Transverse colon (tissue), 4 donors: ENCODE measurements at regions not wholly inside any gene's neighbourhood (a gene's known extent, or its start where the extent isn't known, plus 50 kb on each side); places are given as distances from the start of the nearest gene placed in this dataset.
A peak's percentile ranks its signal among the peaks of the same experiment; 100 is the strongest.

Source experiments
- DNase-seq: peaks from one replicate; pipeline ENCODE4 v3.0.0-alpha.2; 2019
- H3K27ac ChIP-seq, 4 donors: fragments of 200-600 bp; sonication (generic); 2 replicates each; pipeline ENCODE4 v1.5.1; 2016 to 2018; ENCODE audit warnings: inconsistent platforms in 4 of 4
- H3K27me3 ChIP-seq: fragments of 200-600 bp; sonication (generic); 2 replicates; pipeline ENCODE4 v1.5.1; 2017; ENCODE audit warnings: inconsistent platforms
- H3K36me3 ChIP-seq, 4 donors: fragments of 200-600 bp; sonication (generic); 2 replicates each; pipeline ENCODE4 v1.5.1; 2017 to 2019; ENCODE audit warnings: inconsistent platforms in 4 of 4
- H3K4me1 ChIP-seq, 4 donors: fragments of 200-600 bp; sonication (generic); 2 replicates each; pipeline ENCODE4 v1.5.1; 2017 to 2020; ENCODE audit warnings: inconsistent platforms in 4 of 4
- H3K4me3 ChIP-seq, 4 donors: fragments of 200-600 bp; sonication (generic); 1 replicate in 1 of 4; 2 replicates in 3 of 4; pipeline versions ENCODE4 v1.5.1 to v1.6.1; 2017 to 2019; ENCODE audit warnings: inconsistent platforms in 4 of 4
- H3K9me3 ChIP-seq, 2 donors: fragments of 200-600 bp; sonication (generic); 2 replicates each; pipeline ENCODE4 v1.5.1; 2017 to 2019; ENCODE audit warnings: inconsistent platforms in 2 of 2
- CTCF ChIP-seq, 5 experiments: fragments of 200-600 bp in 3 of 5; fragments of 450-650 bp in 2 of 5; sonication (generic) in 3 of 5; IDR thresholded peaks; 1 replicate in 2 of 5; 2 replicates in 3 of 5; pipeline ENCODE4 v1.5.1; 2016 to 2017; ENCODE audit warnings: antibody characterized with exemption in 5 of 5, inconsistent platforms in 3 of 5, mild to moderate bottlenecking in 2 of 5, moderate library complexity in 1 of 5
- EP300 ChIP-seq: sonication (generic); formaldehyde crosslinking; IDR thresholded peaks from one replicate; pipeline ENCODE4 v1.6.1; 2017; ENCODE audit warnings: antibody characterized with exemption, low read depth
- POLR2A ChIP-seq: fragments of 450-650 bp; IDR thresholded peaks from one replicate; pipeline ENCODE4 v1.6.1; 2016; ENCODE audit warnings: antibody characterized with exemption, mild to moderate bottlenecking, moderate library complexity
- POLR2AphosphoS5 ChIP-seq, 3 donors: sonication (generic); formaldehyde crosslinking; IDR thresholded peaks; one replicate each; pipeline ENCODE4 v1.6.1; 2016; ENCODE audit warnings: antibody characterized with exemption in 3 of 3
- WGBS, 2 donors: methylation state at CpG; one replicate each; pipeline ENCODE4 v1.1.5; 2018; ENCODE audit warnings: low coverage in 1 of 2; 5-methylcytosine and 5-hydroxymethylcytosine counted together
- in situ Hi-C, 4 donors: fragments of 200-750 bp; cut with MboI; loops; one replicate each; pipeline versions ENCODE4 v1.15.0 to v1.15.1; 2017; ENCODE audit warnings: low sequenced_read_pairs in 3 of 4, low pct_ligation_motif_present in 1 of 4, low pct_unique_long_range_greater_than_20kb in 1 of 4
- intact Hi-C: fragments of 100-400 bp; cut with DNase I; formaldehyde crosslinking; loops from one replicate; pipeline ENCODE4 v1.15.1; 2023; ENCODE audit warnings: low total_unique reads

DNA sequence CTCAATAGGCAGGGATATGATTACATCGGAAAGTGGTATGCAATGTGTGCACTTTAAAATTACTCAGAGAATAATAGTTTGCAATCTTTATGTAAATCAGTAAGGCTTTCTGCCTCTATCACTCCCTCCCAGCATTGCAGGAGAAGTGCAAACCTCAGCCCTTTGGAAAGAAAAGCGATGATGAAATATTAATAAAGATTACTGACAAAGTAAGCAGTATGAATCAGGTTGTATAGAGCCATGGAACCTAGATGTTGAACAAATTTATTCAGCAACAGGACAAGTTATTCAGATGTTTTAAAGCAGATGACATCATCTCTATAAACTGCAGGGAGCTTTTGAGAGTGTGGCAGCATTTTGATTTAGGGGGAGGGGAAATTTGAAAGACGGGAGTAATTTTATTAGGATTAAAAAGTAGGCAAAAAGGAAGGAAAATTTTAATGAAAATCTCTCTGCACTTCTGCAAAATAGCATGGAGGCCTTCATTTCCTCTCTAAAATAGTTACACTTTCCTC is 631.7 kb upstream of the GRIA3 start:
- no peaks in the 10 kb centered on the region for H3K36me3 ChIP-seq

GRCh38 chrX:122555925-122556324 is 628.2 kb upstream of the GRIA3 start:
- intact Hi-C loops = no loop called here
- WGBS, 2 donors = 47% methylated on average over 2 of the region's 2 CpGs; no CpG with 5 or more reads in 1 of the 2 donors

More for the DNA sequence above, 631.7 kb upstream of the GRIA3 start:
- WGBS, 2 donors = 71 to 76% methylated on average over 1 to 3 of the region's 3 CpGs
- Histone ChIP-seq H3K4me1 (no peaks in the 10 kb centered on the region), H3K9me3 (no peaks in the 10 kb centered on the region), H3K4me3 (no peak overlapping the region), H3K27me3 (no peaks in the 10 kb centered on the region), H3K27ac (no peak overlapping the region)
- no peak for DNase-seq
- TF ChIP-seq POLR2A (no peak), POLR2AphosphoS5 (IDR thresholded peaks at IDR 0.05) (no peak), CTCF (IDR thresholded peaks at IDR 0.05) (no peak)
- in situ Hi-C loops (no loop called here), intact Hi-C loops (no loop called here)

GRCh38 chrX:122565952-122566351 is 618.1 kb upstream of the GRIA3 start:
- Histone ChIP-seq H3K4me3 (no peak overlapping the region), H3K9me3 (no peaks in the 10 kb centered on the region), H3K27ac (no peak overlapping the region), H3K27me3 (no peaks in the 10 kb centered on the region), H3K36me3 (no peaks in the 10 kb centered on the region), H3K4me1 (no peaks in the 10 kb centered on the region)
- in situ Hi-C loops = no loop called here
- intact Hi-C loops = no loop called here
- DNase-seq = no peak
- TF ChIP-seq POLR2AphosphoS5 (IDR thresholded peaks at IDR 0.05) = peak in 1 of 3 donors; percentile 27
- TF ChIP-seq POLR2A = no peak
- no peak for TF ChIP-seq EP300
- no peak for TF ChIP-seq CTCF (IDR thresholded peaks at IDR 0.05)
- 13% methylated on average over 1 of the region's 1 CpG; no CpG with 5 or more reads in 1 of the 2 donors for WGBS, 2 donors

More at GRCh38 chrX:122555925-122556324, 628.2 kb upstream of the GRIA3 start:
- no peak for TF ChIP-seq POLR2AphosphoS5 (IDR thresholded peaks at IDR 0.05)
- no peak for TF ChIP-seq EP300
- TF ChIP-seq POLR2A = no peak
- no peak for TF ChIP-seq CTCF (IDR thresholded peaks at IDR 0.05)
- Histone ChIP-seq H3K4me3 (no peak overlapping the region), H3K4me1 (no peaks in the 10 kb centered on the region), H3K36me3 (no peaks in the 10 kb centered on the region), H3K9me3 (no peaks in the 10 kb centered on the region), H3K27ac (no peak overlapping the region), H3K27me3 (no peaks in the 10 kb centered on the region)
- in situ Hi-C loops = no loop called here
- DNase-seq = no peak

DNA sequence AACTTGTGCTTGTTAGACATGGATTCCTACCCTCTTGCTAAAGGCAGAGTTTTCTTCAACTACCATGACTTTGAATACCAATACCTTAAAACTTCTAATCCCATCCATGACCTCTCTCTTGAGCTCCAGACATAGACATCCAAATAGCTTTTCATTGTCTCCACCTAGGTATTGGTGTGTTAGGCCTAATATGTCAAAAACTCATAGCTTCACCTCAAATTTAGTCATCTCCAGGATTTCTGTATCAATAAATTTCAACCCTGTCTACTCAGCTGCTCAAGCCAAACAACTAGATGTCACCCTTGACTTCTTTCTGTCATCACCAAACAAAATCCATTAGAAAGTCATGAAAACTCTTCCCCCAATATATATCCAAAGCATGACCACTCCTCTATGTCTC is 617.7 kb upstream of the GRIA3 start:
- no peaks in the 10 kb centered on the region for H3K36me3 ChIP-seq
- no peak overlapping the region for H3K27ac ChIP-seq
- intact Hi-C loops (no loop called here), in situ Hi-C loops (no loop called here)
- no peak overlapping the region for H3K4me3 ChIP-seq
- no peaks in the 10 kb centered on the region for H3K27me3 ChIP-seq
- DNase-seq = no peak
- TF ChIP-seq CTCF (IDR thresholded peaks at IDR 0.05) = no peak
- no peak for TF ChIP-seq POLR2A
- no peak for TF ChIP-seq EP300
- no peak for TF ChIP-seq POLR2AphosphoS5 (IDR thresholded peaks at IDR 0.05)
- no peaks in the 10 kb centered on the region for H3K9me3 ChIP-seq
- H3K4me1 ChIP-seq = no peaks in the 10 kb centered on the region
